Fibroblast of lung (primary cell): ENCODE measurements at regions not wholly inside any gene's neighbourhood (a gene's known extent, or its start where the extent isn't known, plus 50 kb on each side); places are given as distances from the start of the nearest gene placed in this dataset.

Experiments used
- CTCF ChIP-seq, 2 donors: IDR thresholded peaks in 1 of 2; conservative IDR thresholded peaks in 1 of 2; 1 replicate in 1 of 2; 2 replicates in 1 of 2; pipeline ENCODE4 v1.5.1; 2011 to 2012; ENCODE audit warnings: low read length in 2 of 2, control low read depth in 1 of 2, inconsistent platforms in 1 of 2, low read depth in 1 of 2, mild to moderate bottlenecking in 1 of 2
- EZH2 ChIP-seq: IDR thresholded peaks from 2 replicates; pipeline ENCODE4 v1.5.1; 2012; ENCODE audit warnings: low read length, control low read depth, mild to moderate bottlenecking; ENCODE audit errors: missing control alignments

- no peak for TF ChIP-seq CTCF (conservative IDR thresholded peaks at IDR 0.05 in 1 of 2, IDR thresholded peaks at IDR 0.05 in 1 of 2; ENCODE audit: low read depth in 1 of 2, low read length in 2 of 2)
- no peak for TF ChIP-seq EZH2
These were observed 121.1 kb upstream of the NGF start for GRCh38 chr1:115459161-115459560.
